ENCODE measurements at regions not wholly inside any gene's neighbourhood (a gene's known extent, or its start where the extent isn't known, plus 50 kb on each side); places are given as distances from the start of the nearest gene placed in this dataset.

GRCh38 chr18:38930881-38931753 is 1365.5 kb upstream of the CELF4 start:
- no peak for DNase-seq (ENCODE audit: low read depth in 2 of 2)

GRCh38 chr18:38923540-38923939 is 1357.9 kb upstream of the CELF4 start:
- no peak for DNase-seq (ENCODE audit: low read depth in 2 of 2)

- DNase-seq (ENCODE audit: low read depth in 2 of 2): no peak
These were observed 1357.5 kb upstream of the CELF4 start for GRCh38 chr18:38923126-38923525.

- DNase-seq (ENCODE audit: low read depth in 2 of 2): no peak
These were observed 1344.4 kb upstream of the CELF4 start for GRCh38 chr18:38909972-38910371.

- DNase-seq (ENCODE audit: low read depth in 2 of 2): no peak
These were observed 1337.2 kb upstream of the CELF4 start for GRCh38 chr18:38902796-38903195.

- no peak for DNase-seq (ENCODE audit: low read depth in 2 of 2)
These were observed 1334.8 kb upstream of the CELF4 start for GRCh38 chr18:38900445-38900844.

- no peak for DNase-seq (ENCODE audit: low read depth in 2 of 2)
These were observed 1334.4 kb upstream of the CELF4 start for GRCh38 chr18:38900031-38900430.

GRCh38 chr18:38899252-38899651 is 1333.7 kb upstream of the CELF4 start:
- DNase-seq (ENCODE audit: low read depth in 2 of 2): no peak

- no peak for DNase-seq (ENCODE audit: low read depth in 2 of 2)
These were observed 1332.6 kb upstream of the CELF4 start for GRCh38 chr18:38898167-38898566.

GRCh38 chr18:38895560-38895959 is 1330.0 kb upstream of the CELF4 start:
- DNase-seq (ENCODE audit: low read depth in 2 of 2): no peak

- no peak for DNase-seq (ENCODE audit: low read depth in 2 of 2)
These were observed 1322.0 kb upstream of the CELF4 start for GRCh38 chr18:38887671-38888020.

- DNase-seq (ENCODE audit: low read depth in 2 of 2): no peak
These were observed 1321.5 kb upstream of the CELF4 start for GRCh38 chr18:38886861-38887670.

GRCh38 chr18:38886235-38886634 is 1320.6 kb upstream of the CELF4 start:
- no peak for DNase-seq (ENCODE audit: low read depth in 2 of 2)

GRCh38 chr18:38884050-38884449 is 1318.5 kb upstream of the CELF4 start:
- DNase-seq (ENCODE audit: low read depth in 2 of 2): no peak

GRCh38 chr18:38883111-38883510 is 1317.5 kb upstream of the CELF4 start:
- no peak for DNase-seq (ENCODE audit: low read depth in 2 of 2)

GRCh38 chr18:38879871-38880270 is 1314.3 kb upstream of the CELF4 start:
- no peak for DNase-seq (ENCODE audit: low read depth in 2 of 2)

- DNase-seq (ENCODE audit: low read depth in 2 of 2): no peak
These were observed 1306.7 kb upstream of the CELF4 start for GRCh38 chr18:38872342-38872741.

GRCh38 chr18:38868757-38869156 is 1303.2 kb upstream of the CELF4 start:
- DNase-seq (ENCODE audit: low read depth in 2 of 2): no peak

- DNase-seq (ENCODE audit: low read depth in 2 of 2): no peak
These were observed 1302.1 kb upstream of the CELF4 start for GRCh38 chr18:38867680-38868079.

- DNase-seq (ENCODE audit: low read depth in 2 of 2): no peak
These were observed 1285.9 kb upstream of the CELF4 start for GRCh38 chr18:38851526-38851925.

- no peak for DNase-seq (ENCODE audit: low read depth in 2 of 2)
These were observed 1281.7 kb upstream of the CELF4 start for GRCh38 chr18:38847326-38847725.

GRCh38 chr18:38843291-38843690 is 1277.7 kb upstream of the CELF4 start:
- DNase-seq (ENCODE audit: low read depth in 2 of 2): no peak

- DNase-seq (ENCODE audit: low read depth in 2 of 2): no peak
These were observed 1260.6 kb upstream of the CELF4 start for GRCh38 chr18:38826247-38826646.

All from stimulated activated CD4-positive, alpha-beta T cell treated with anti-CD3 and anti-CD28 coated beads, Interleukin-1b, Interleukin-23, amount 100 ng/mL, for 1 hour (primary cell).